Epithelial cell of prostate (primary cell): ENCODE measurements at regions not wholly inside any gene's neighbourhood (a gene's known extent, or its start where the extent isn't known, plus 50 kb on each side); places are given as distances from the start of the nearest gene placed in this dataset.
A peak's percentile ranks its signal among the peaks of the same experiment; 100 is the strongest.

Experiments used
- DNase-seq: peaks from one replicate; pipeline ENCODE4 v3.0.0-alpha.2; 2011; ENCODE audit warnings: low read depth, low spot score
- H3K27ac ChIP-seq: fragments of 450-650 bp; 2 replicates; pipeline ENCODE4 v1.5.1; 2017; ENCODE audit warnings: mild to moderate bottlenecking

DNA sequence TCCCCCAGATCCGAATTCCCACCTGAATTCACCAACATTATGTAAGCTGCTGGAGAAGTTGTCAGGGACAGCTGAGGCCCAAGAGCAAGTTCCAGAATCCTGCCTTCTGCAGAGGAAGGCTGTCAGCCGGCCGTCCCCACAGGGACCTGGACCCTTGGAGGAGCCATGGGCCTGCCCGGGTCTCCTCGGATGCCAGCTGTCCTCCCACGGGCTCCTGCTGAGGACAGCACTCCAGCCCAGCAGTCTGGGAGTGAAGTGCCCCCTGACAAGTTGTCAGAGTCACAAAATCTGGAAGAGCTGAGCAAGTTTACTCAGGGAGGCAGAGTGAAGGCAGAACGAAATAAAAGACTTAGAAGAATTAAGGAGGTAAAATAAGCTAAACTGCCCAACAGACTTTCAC lies 192.5 kb upstream of the DAPK1 start:
- DNase-seq: no peak
- no peak overlapping the region for H3K27ac ChIP-seq

DNA sequence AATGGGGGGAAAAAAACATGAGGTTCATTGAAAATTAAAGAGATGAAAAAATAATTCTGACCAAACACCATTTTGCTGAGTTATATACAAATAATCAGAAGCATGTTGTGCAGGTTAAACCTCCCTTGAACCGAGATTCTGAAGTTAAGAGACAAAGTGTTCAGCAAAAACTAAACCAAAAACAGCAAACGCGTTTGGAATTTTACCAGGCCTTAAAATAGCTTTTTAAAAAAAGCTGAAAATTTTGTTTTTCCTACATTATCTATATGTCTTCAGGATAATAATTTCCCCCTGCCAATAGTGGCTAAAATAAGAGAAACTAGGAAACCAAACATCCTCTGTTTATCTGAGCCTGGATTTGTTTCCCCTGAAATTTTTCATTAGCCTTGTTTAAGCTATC lies 191.7 kb upstream of the DAPK1 start:
- no peak overlapping the region for H3K27ac ChIP-seq
- DNase-seq: no peak

DNA sequence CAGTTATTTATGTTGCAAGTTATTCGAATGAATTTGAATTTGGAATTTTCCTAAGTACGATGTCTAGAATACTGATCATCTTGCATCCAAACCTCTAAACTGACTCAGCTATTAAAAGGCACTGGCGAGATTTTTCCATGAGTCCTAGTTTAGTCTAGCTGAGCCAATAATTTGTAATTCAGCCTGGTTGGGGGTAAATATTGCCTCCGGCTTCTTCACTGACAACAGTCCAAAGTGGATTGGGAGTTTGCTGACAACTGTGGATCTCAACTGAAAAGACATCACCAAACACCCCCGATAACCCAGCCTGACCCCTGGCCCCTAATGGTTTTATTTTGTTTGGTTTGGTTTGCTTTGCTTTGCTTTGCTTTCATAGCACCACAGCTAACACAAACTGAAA lies 189.8 kb upstream of the DAPK1 start:
- H3K27ac ChIP-seq: no peak overlapping the region
- no peak for DNase-seq

DNA sequence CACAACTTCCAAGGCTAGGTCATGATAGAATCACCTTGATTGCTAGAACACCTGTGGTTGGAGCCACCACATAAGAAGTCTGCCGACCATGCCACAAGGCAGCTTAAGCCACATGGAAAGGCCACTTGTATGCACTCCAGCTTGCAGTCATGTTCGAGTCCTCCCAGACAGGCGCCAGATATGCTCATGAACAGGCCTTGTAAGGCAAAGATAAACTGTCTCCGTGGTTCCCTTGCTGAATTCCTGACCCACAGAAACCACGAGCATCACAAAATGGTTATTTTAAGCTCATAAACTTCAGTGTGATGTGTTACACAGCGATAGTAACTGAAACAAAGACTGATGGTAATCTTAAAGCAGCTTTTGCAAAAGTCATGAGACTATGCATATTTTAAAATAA lies 188.4 kb upstream of the DAPK1 start:
- DNase-seq: no peak

DNA sequence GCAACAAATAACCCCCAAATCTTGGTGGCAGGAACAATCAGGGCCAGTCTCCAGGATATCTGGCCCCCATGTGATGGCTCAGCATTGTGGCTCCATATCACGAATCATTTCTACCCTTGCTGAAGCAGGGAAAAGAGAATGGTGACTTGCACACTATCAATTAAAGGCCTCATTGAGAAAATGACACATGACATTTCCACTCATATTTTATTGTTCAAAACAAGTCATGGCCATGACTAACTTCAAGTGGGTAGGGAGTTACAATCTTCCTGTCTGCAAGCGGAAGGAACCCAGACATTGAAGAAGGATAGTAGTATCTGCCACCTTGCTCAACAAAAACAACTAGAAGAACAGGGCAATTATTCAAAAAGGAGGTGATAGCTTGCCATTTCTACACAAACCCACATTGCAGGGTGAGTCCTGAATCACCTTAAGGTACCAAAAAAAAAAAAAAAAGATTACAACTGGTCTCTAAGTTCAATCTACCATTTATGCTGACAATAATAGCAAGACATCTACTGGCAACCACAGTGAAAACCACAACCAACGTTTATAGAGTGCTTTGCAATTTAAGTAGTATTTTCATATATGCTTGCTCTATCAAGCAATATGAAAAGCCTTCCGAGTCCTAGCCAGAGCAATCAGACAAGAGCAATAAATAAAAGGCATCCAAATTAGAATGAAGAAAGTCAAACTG lies 186.7 kb upstream of the DAPK1 start:
- no peak for DNase-seq
- H3K27ac ChIP-seq: no peak overlapping the region

More for the DNA sequence above, 188.4 kb upstream of the DAPK1 start:
- no peak overlapping the region for H3K27ac ChIP-seq

DNA sequence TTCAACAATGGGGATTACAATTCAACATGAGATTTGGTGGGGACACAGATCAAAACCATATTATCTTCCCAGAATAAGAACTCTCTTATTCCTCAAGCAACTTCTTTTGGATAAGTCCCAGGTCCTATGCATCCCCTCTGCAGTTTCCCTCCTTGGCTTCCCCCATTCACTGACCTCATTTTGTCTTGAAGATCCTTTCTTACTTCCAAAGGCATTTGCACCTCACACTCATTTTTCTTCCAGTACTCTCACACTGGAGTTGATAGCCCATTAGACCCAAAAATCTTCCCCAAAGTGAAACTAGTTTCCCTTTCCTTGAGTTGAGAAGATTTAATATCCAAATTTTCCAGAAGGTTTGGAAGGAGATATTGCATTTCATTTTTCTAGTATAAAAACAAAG lies 178.0 kb upstream of the DAPK1 start:
- no peak for DNase-seq
- no peak overlapping the region for H3K27ac ChIP-seq

DNA sequence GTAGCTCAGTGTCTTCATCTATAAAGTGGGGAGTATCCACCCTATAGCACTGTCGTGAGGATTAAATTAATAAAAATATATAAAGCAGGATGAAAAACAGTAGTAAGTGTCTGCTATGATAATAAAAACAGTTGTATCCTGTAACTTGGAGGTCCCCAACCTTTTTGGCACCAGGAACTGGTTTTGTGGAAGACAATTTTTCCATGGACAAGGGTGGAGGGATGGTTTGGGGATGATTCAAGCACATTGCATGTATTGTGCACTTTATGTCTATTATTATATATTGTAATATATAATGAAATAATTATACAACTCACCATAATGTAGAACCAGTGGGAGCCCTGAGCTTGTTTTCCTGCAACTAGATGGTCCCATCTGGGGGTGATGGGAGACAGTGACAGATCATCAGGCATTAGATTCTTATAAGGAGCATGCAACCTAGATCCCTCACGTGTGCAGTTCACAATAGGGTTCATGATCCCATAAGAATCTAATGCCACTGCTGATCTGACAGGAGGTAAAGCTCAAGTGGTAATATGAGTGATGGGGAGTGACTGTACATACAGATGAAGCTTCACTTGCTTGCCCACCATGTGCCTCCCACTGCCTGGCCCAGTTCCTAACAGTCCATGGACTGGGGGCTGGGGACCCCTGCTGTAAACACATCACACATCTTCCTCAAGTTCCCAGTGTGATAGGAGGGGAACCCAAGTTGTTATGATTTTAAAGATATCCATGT lies 177.4 kb upstream of the DAPK1 start:
- no peak for DNase-seq
- no peak overlapping the region for H3K27ac ChIP-seq

DNA sequence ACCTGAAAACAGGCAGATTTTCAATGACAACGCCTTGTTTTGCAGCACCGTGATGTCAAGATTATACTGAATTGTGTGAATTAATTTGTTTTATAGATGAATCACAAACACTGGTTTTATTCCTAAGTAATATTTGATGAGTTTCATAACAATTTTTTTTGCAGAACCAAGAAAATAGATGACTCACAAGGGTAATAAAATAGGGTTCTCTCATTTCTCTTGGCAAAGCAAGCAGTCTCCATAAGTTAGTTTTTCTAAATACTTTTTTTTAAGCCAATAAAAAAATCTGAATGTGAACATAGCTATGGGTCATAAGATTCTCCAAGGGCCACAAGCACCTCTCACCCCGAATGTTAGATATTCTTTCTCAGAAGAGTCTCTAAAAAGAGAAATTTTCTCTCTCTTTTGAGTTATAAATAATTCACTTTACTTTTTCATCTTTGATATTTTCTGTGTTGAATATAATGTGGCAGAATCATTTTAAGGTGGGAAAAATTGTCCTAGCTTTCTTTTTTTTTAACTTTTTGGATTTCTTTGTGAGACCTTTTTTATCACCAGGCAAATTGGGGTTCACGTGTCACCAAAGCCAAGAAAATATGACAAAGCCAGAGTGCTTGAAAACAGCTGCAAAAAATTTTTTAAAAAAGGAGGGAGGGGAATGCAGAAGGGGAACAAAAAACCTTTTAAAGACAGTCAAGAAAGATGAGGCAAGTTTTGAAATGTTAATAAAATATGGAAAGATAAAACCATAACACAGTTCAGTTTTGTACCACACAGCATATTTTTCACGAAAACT lies 174.6 kb upstream of the DAPK1 start:
- H3K27ac ChIP-seq: no peak overlapping the region
- DNase-seq: no peak

DNA sequence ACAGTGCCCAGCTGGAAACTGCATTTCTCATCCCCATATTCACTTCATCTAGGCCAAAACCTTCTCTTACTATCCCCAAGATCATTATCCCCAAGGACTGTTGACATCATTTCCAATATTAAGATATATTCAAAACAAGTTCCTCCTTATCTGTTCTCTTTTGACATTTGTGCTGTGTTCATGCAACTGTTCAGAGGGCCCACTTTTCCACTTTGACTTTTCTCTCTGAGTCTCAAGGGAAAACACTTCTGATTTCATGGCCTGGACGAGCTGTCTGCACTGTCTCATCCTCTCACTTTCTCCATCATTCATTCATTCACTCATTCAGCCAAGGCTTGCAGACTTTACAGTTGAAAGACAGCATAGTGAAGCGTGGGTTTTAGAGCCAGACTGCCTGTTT lies 173.7 kb upstream of the DAPK1 start:
- DNase-seq: no peak
- H3K27ac ChIP-seq: no peak overlapping the region

DNA sequence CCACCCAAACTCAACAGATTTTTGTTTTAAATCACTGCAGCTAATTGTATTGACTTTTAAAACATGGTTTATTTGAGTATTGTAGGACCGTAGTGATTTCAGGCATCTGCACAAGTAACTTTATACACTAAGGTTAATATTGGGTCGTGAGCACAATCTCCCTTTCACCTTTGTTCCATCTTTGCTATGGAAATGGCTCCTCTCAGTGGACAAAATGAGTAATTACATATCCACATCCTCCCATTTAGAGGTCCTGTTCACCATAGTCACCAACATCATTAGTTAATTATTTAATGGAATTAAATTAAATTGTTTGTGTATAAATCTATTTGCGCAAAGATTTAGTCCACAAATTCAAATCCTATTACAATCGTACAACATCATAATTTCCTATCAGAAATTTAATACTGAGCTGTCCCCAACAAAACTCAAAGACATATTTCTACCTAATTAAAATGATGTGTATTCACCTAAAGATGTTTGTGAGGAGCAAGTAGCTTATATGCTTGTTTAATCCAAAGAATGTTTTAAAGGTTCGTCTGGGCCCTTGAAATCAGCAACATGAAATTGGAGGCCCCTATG lies 173.0 kb upstream of the DAPK1 start:
- no peak for DNase-seq
- no peak overlapping the region for H3K27ac ChIP-seq

DNA sequence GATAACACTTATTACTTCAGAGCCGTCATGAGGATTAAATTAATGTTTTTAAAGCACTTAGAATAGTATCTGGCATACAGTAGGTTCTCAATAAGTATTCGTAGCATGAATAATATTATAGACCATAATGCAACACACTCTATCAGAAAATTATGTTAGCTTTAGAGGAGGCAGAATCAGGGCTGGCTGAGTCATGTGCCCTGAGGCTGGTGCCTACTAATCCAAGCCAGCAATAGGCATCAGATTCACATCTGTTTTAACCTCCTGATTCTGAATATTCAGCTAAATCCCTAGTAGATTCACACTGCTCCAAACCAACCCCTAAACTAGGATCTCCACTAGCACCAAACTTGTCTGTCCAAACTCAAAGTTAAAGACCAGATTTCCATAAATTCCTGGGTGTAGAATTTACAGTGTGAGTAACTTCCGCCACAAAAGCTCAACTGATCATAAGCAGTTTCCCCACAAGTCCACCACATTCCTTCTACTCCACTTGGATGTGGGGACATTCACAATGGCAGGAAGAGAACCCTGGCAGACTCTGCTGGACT lies 170.0 kb upstream of the DAPK1 start:
- no peak overlapping the region for H3K27ac ChIP-seq
- DNase-seq: peak; percentile 20

DNA sequence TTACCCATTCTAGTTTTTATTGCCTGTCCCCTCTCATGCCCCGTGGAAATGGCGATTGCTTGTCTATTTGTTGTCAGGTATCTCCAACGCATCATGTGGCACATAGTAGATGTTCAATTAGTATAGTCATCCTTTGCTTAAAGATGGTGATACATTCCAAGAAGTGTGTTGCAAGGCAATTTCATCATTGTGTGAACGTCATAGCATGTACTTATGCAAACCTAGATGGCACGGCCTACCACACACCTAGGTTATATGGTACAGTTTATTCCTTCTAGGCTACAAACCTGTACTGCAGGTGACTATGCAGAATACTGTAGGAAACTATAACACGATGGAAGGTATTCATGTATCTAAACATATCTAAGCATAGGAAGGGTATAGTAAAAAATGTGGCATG lies 163.9 kb upstream of the DAPK1 start:
- no peak for DNase-seq
- no peak overlapping the region for H3K27ac ChIP-seq

DNA sequence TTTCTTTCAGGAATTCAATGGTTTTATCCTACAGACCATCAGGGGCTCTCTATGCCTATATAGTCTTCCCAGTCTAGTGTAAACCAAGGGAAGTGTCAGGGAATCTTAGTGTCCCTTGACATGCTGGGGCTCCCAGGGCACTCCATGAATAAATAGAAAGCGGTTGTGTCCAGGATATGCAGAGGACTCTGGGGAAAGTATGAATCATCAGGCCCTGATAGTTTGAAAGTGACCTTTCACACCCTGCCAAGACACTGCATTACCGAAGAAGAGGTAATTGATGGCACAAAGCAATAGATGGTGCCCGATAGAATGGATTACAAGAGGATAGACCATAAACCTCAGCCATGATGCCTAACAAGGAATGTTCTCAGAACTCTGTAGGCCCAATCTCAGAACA lies 163.3 kb upstream of the DAPK1 start:
- H3K27ac ChIP-seq: no peak overlapping the region
- no peak for DNase-seq

DNA sequence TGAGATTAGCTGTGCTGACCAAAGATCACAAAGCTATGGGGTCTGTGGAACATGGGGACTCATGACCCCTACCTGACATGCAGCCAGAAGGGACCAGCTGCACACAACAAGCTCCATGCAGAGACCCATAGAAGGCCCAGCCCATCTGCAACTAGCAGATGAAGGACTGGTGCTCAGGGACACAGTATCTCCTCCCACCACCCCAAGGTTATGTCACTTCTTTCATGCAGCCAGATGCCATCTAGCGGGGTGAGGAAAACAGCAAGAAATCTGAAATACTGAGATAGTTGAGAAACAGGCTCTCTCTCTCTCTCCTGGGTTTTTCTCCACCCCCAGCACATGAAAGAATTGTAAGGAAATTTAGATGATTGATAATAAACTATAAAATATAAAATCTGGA lies 161.3 kb upstream of the DAPK1 start:
- no peak for DNase-seq
- H3K27ac ChIP-seq: no peak overlapping the region

DNA sequence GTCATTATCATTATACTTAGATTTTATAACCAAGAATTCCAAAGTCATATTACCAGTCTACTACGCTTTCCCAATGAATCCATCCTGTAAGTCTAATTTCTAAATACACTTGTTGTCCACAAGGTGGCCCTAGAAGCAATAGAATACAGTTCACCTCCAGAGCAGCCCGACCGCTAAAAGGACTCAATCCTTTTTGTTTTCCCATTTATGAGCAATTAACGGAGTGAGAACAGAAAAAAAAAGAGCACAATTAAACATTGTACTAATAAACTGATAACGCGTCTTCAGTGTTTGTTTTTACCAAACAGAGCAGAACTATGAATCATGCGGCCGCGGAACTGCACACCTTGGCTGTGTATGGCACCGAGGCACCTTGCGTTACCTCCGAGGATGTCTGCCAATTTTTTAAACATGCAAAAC lies 160.7 kb upstream of the DAPK1 start:
- DNase-seq: peak; percentile 20
- no peak overlapping the region for H3K27ac ChIP-seq

DNA sequence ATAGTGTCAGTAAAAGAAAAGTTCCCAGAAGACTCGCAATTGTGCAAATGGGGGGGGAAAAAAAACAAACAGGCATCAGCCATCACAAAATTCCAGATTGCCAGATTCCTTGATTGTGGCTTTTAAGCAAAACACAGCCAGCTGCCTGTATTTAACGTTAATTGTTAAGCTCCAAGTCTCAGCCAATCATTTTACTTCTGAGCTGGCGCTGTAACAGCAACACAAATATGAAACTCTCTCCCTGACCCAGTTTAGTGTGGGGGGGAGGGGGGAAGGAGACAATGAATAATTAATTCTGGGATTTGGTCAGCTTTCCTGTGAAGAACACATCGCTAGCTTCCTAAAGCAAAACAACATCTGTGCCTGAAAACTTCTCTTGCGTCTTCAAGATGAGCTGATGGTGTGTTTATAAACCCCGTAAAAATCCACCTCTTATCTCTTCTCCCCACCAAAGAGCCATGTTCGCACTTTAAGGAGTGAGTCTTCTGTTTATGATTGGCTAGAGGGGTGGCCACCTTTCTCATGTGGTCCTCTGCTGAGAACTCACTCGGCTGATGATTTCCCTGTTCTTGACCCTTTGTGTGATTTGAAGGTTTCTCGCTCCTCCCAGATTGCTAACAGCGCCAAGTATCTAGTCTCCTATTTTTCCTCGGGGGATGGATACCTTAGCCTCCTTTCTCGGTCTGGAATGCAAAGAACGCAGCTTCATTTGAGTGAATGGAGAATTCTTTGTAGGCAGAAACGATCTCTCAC lies 160.2 kb upstream of the DAPK1 start:
- H3K27ac ChIP-seq: no peak overlapping the region
- no peak for DNase-seq

DNA sequence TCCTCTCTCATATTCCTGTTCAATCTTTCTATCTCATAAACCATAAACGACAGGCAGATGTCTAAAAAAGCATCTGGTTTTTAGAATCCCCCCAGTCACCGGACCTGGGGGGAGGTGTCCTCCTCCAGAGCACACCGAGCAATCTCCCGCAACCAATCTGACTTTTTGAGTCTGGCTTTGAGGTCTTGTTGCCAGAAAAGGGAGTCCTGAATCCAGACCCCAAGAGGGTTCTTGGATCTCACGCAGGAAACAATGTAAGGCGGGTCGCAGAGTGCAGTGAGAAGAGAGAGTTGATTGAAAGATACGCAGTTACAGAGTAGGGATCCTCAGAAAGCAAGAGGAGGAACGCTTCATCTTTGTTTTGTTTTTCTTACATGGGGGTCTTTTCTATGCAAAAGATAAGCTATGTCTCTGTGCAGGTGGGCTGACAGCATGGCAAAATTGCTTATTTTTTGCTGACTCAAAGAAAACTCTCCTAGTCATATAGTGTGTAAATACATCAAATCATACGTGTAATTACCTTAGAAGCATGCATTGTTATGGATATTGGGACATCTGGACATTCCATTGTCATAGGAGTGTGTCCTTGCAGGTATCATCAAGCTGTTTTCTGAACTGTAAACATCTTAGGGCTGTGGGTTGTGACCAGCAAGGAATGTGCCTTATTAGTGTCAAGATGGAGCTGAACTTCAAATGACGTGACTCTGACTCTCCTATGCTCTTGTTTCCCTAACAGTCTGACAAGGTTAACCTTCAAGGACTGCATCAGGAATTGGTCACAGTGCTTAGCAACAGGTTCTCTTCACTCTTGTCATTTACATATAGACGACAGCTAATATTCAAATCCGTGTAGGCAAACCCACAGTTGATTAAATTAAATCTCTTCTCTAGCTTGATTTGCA lies 159.3 kb upstream of the DAPK1 start:
- no peak overlapping the region for H3K27ac ChIP-seq
- no peak for DNase-seq

DNA sequence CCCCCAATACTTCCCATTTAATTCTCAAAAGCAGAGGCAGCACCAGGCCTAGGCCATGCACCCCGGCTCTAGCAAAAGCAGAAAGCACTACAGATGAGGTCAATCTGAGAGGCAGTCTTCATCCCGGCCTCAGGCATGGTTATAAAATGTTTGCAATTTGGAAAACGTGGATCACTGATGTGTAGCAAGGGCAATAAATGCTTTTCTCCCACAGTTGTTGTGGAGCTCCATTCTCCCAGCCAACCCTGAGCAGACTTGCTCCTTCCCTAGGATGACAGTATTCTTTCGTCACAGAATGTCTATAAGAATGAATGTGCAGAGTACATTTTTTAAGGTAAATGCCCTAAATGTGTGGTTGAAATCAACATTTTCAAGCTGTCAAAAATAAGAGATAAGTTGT lies 157.3 kb upstream of the DAPK1 start:
- no peak overlapping the region for H3K27ac ChIP-seq
- DNase-seq: no peak

DNA sequence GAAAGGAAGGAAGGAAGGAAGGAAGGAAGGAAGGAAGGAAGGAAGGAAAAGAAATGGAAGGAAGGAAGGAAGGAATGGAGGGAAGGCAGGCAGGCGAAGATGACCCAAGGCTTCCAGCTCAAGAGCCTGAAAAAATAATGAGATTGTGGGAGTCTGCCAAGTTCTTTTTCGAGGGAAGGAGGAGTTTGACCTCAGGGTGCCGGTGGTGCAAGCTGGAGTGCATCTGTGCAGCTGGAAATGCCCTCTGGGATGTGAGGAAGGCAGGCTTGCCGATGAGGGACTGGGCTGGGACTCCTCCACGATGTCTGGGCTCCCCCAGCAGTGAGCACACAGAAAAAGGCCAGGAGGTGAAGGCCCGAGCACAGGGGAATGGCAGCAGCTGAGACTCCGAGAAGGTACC lies 154.9 kb upstream of the DAPK1 start:
- DNase-seq: no peak
- no peak overlapping the region for H3K27ac ChIP-seq
